DMS79 (cell line): ENCODE measurements at regions not wholly inside any gene's neighbourhood (a gene's known extent, or its start where the extent isn't known, plus 50 kb on each side); places are given as distances from the start of the nearest gene placed in this dataset.

ENCODE experiments used
- DNase-seq: peaks from one replicate; lab custom pipeline; 2025; lab: John Stamatoyannopoulos, UW

DNA sequence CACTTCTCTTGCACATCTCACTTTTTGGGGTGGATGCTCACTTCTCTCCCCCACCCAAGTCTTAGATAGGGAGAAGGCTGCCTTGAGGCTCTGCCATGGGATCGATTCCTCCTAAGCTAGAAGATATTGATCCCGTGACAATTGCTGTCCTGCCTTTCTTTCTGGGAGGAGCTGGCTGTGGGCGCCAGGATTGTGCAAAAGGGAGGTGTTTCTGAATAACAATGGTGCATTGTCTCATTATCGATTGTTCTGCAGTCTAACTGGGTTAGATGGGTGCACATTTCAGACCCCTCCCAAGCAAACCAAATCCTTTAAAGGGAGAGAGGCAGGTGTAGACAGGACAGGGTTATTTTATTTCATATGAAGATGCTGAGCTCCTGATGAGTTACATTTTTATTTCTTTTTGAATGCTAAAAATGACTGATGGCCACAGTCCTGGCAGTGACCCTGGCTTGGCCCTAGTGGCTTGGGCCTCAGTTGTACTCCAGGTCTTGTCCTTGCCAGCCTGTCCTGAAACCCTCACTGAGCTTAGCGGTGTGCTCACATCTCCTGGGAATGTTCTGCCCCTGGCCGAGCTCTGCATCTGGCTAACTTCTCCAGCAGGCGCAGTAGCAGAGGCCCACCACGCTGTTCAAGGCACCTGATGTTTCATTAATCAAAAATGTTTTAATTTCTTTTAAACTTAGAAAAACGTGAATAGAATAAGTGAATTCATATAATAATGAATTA lies 99.0 kb upstream of the KAZN start:
- DNase-seq: no peak

- DNase-seq: no peak
These were observed 98.4 kb upstream of the KAZN start for GRCh38 chr1:14500041-14500440.

DNA sequence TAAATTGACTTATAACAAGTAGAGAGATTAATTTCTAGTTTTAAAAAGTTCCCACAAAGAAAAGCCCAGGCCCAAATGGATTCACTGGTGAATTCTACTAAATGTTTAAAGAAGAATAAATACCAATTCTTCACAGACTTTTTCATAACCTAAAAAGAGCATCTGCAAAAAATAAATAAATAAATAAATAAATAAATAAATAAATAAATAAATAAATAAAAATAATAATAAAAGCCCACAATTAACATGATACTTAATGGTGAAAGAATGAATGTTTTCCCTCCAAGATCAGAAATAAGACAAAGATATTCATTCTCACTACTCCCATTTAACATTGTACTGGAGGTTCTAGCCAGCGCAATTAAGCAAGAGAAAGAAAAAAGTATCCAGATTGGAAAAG lies 97.6 kb upstream of the KAZN start:
- DNase-seq: no peak

DNA sequence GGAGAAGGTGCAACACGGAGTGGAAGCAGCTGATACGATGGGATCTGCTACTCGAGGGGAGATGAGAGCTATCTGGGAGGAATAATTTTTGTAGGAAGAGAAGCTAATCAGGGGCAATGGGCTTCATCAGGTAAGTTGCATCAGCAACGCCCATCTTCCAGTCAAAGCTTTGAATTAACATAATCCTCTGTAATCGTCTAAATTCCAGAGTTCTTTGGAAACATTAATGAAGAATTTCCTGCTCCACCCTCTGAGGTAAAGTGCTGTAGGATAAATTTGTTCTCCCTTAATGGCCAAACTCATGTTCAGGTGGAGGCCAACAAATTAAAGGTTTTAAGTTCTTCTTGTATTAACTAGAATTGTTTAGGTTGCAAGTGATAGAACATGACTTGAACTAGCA lies 94.0 kb upstream of the KAZN start:
- DNase-seq: no peak

GRCh38 chr1:14506471-14507255 lies 91.8 kb upstream of the KAZN start:
- no peak for DNase-seq

DNA sequence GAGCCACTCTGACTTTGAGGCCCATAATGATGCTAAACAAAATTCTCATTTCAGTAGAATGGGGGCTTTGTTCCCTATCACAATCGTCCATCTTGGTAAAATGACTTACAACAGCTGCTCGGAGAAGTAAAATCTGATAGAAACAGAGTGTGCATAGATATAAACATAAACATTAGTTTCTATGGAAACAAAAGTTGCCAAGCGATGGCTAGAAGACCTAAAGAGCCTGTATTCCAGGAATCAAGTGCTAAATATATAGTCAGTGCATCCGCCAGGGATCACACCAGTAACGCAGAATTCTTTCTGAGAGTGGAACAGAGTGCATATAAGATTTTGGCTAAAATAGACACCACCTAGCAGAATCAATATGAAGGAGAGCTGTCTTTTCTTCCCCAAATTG lies 91.2 kb upstream of the KAZN start:
- no peak for DNase-seq

DNA sequence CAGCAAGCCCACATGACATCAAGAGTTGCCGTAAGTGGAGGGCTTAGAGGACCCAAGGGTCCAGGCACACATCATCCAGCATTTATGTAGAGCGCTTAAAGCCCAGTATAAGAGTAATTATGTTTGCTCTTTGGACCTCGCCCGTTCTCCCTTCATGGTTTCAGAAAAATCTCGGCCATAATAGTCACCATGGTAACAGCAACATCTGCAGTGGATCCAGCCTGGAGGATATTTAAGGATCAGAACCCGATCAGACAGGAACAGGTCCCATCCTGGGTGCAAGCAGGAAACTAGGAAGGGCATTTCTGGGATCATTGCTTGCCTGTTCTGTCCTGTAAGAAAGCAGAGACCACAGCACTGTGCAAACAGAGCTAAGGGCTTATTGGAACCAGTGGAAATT lies 89.9 kb upstream of the KAZN start:
- DNase-seq: no peak

DNA sequence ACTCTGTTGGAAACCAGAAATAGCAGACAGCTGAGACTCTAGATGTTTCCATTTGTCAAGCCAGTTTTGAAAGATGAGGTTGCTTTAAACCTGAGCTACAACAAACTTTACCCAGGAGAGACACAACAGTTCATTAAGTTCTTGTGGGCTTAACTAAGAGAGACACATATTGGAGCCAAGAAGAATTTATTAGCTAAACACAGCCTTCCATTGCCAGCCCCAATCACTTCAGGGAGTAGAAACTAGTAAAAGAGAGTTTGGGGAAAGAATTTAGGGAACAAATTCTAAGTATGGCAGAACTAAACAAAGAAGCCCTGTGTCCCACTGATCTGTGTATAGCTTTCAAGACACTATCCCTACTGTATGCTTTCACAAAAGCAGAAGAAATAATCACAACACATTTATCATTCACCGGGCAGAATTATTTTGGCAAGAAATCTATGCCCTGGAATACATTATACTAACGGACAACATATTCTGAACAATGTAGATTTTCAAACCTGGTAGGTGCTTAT lies 87.3 kb upstream of the KAZN start:
- DNase-seq: no peak

DNA sequence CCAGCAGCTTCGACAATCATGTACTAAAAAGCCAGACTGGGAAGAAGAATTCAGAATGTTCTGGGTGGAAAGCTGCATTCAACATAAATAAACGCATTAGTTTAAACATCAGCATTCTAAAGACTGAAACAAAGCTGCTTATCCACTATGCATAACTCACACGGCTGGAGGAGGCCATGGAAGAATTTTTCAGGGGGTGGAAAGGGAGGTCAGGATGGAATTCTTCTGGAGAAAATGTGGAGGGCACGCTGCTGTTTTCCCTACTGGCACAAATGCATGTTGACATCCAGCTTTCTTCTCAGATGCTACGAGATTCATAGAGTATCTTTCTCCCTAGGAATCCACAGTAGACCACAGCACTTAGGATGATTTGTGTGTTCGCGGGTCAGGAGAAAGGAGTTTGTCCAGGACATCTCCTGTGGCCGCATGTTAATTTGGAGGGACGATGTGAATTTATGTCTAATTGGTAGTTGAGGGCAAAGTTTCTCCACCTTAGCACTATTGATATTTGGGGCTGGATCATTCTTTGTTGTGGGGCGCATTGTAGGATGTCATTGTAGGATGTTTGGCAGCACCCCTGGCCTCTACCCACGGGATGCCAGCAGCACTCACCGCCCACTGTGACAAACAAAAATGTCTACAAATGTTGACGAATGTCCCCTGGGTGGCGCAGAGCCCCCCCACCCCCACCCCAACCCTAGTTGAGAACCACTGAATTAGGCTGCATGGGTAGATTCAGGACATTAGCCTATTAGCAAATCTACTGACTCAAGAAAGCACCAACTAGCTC lies 86.5 kb upstream of the KAZN start:
- no peak for DNase-seq

DNA sequence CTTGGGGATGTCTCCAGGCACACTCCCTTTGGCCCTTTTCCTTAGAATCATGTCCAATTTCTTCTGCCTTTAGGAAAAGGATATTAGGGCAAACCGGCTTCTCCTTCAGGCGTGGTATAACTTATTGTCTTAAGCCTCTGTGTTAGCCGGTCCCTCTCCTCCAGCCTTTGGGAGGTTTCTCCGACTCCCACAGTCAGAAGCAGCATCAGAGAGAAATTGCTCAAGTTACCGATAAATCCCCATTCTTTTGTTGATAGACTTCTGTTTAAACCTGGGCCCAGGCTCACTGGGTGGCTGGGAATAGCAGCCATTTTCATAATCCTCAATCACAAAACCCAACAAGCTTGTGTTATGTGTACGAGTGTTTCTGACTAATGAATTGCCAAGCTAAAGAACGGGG lies 85.4 kb upstream of the KAZN start:
- no peak for DNase-seq

DNA sequence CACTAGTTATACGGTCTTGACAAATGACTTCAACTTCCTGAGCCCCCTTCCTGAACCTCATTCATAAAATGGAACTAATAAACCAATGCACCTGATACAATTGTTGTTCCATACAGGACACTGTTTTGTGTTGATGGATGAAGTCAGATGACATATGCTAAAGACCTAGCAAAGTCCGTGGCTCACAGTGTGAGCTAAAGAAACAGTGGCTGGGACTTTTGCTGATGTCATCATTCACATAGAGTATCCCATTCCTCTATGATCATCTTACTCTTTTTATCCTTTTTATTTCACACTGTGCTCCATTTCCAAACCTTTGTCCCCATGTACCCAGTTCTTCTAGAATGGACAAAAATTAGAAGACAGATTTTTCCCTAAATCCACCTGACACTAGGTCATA lies 83.7 kb upstream of the KAZN start:
- no peak for DNase-seq

DNA sequence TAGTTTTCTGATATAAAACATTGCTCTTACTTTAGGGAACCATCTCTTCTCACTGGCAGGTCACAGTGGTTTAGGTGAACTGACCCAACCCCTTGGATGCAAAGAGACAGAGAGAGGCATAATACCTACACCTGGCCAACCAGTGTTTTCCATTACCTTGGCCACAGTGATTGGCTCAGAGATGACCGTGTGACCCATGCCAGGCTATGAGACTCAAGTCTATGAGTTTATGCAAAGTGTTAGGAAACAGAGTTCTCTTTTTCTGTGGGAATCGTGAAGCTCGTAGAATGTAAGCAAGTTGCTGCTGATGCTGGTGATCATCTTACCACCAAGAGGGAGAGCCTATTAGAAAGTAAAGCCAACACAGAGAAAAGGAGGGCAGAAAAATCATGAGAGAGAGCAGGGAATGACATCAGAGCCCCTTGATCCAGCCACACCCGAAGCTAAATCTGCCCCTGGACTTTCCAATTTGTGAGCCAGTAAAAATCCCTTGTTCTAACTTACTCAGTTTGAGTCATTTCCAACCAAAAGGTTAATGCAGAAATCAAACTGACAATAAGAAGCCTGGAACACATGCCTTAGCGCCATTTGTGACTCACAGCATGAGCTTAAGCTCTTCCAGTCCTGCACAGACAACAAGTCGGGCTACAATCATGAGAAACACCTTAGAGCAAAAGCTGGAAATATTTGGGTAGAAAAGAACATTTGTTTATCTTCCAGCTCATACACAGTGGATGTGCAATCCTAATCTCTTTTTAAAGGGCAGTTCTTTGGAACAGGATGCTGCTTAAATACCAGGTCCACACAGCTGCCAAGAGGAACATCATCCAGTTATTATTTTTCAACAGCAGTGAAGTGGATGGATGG lies 81.3 kb upstream of the KAZN start:
- no peak for DNase-seq

DNA sequence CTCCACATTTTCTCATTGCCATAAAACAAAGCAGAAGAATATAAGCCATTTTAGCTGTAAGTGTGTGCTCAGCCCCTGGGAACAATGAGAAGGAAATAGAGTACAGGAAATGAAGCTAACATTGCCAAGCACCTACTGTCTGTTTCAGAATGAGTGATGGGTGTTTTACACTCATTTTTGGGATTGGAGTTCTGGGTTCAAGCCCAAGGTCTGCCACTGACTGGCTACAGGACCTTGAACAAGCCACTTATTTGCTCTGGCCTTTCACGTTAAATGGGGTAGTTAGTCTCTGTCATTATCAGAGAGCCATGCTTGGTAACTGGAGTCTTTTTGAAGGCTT lies 80.7 kb upstream of the KAZN start:
- no peak for DNase-seq

GRCh38 chr1:14519976-14520375 lies 78.5 kb upstream of the KAZN start:
- DNase-seq: no peak

GRCh38 chr1:14520514-14521163 lies 77.8 kb upstream of the KAZN start:
- DNase-seq: no peak

GRCh38 chr1:14521622-14522021 lies 76.9 kb upstream of the KAZN start:
- no peak for DNase-seq

- no peak for DNase-seq
These were observed 76.2 kb upstream of the KAZN start for GRCh38 chr1:14522077-14522925.

DNA sequence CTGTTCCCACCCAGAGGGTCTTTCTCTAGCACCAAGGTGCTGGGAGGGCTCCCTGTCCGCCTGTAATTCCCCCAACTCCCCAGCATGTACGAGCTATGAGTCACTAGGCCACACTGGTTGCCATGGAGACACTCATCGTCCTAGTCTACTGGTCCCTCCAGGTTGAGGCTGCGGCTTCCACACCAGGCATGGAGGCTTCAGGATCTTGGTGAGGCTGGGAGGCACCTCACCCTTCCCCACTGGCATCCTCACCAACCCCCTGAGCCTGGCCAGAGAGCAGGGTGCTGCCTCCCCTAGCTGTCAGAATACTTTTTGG lies 75.6 kb upstream of the KAZN start:
- no peak for DNase-seq

GRCh38 chr1:14524826-14525636 lies 73.5 kb upstream of the KAZN start:
- no peak for DNase-seq

DNA sequence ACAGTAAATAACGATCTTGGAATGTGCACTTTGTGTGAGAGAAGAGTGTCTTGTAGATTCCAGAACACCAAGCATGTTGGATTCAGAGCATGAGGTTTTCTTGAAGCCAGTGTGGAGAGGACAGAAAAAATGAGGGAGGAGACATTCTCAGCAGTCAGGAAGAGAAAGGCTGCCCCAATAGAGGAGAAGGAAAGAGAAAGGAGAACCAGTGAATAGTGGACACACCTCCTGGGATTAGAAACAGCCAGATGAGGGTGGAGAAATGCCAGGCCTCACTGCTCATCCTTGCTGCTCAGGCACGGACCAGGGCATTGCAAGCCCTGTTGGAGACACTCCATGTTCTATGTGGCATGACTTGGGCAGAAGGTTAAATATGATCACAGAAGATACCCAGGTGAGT lies 69.0 kb upstream of the KAZN start:
- DNase-seq: no peak
